Right lobe of liver (tissue), 6 donors: ENCODE measurements at regions not wholly inside any gene's neighbourhood (a gene's known extent, or its start where the extent isn't known, plus 50 kb on each side); places are given as distances from the start of the nearest gene placed in this dataset.
A peak's percentile ranks its signal among the peaks of the same experiment; 100 is the strongest.
"Not testable (repeated sequence)": the region's sequence is repeated elsewhere in the genome, so short reads cannot be mapped to it uniquely, and the experiment has no call there.

Experiments
- ATAC-seq, 4 donors: fragments of 200-7000 bp; cut with Tn5 transposase; one replicate each; pipeline ENCODE4 v1.9.1; 2020; ENCODE audit warnings: mild to moderate bottlenecking in 4 of 4, moderate library complexity in 4 of 4
- DNase-seq, 3 donors: peaks; one replicate each; pipeline ENCODE4 v3.0.0-alpha.2; 2020
- H3K27ac ChIP-seq, 3 donors: fragments of 200-600 bp; one replicate each; pipeline ENCODE4 v1.8.0; 2022
- H3K27me3 ChIP-seq, 2 donors: fragments of 200-600 bp; one replicate each; pipeline ENCODE4 v1.8.0; 2022
- H3K36me3 ChIP-seq, 4 donors: fragments of 200-600 bp; sonication (generic) in 1 of 4; one replicate each; pipeline versions ENCODE4 v1.5.1 to v1.8.0; 2017 to 2022; ENCODE audit warnings: control low read depth in 1 of 4
- H3K4me1 ChIP-seq, 4 donors: fragments of 200-600 bp; sonication (generic) in 1 of 4; one replicate each; pipeline versions ENCODE4 v1.5.1 to v1.8.0; 2017 to 2022; ENCODE audit warnings: control low read depth in 1 of 4
- H3K4me3 ChIP-seq, 3 donors: fragments of 200-600 bp; one replicate each; pipeline ENCODE4 v1.8.0; 2022
- H3K9me3 ChIP-seq, 4 donors: fragments of 200-600 bp; sonication (generic) in 1 of 4; one replicate each; pipeline versions ENCODE4 v1.5.1 to v1.8.0; 2017 to 2022; ENCODE audit warnings: control low read depth in 1 of 4
- POLR2A ChIP-seq: fragments of 450-650 bp; IDR thresholded peaks from one replicate; pipeline ENCODE4 v1.6.1; 2017; ENCODE audit warnings: antibody characterized with exemption, mild to moderate bottlenecking
- WGBS: methylation state at CpG from one replicate; pipeline ENCODE4 v1.1.6; 2018; ENCODE audit warnings: low coverage, low lambda C conversion rate; ENCODE audit not compliant: insufficient coverage; ENCODE audit errors: missing lambda C conversion rate; 5-methylcytosine and 5-hydroxymethylcytosine counted together
- intact Hi-C, 2 donors: fragments of 100-400 bp; cut with DNase I; formaldehyde crosslinking; loops; one replicate each; pipeline versions ENCODE4 v1.11.2 to v1.14.1; 2022
- TF ChIP-seq, protein P1 (sequence below), 4 donors: fragments of 200-600 bp in 3 of 4; fragments of 450-650 bp in 1 of 4; IDR thresholded peaks; one replicate each; pipeline versions ENCODE4 v1.5.1 to v1.8.0; 2016 to 2022; ENCODE audit warnings: antibody characterized with exemption in 4 of 4, mild to moderate bottlenecking in 2 of 4
- donor health status: DM: no; HTN: yes; CAD: no.
- donor health status: DM: no; HTN: no; CAD: no.
- donor health status: DM: no; HTN: no; CAD: no.
- donor health status: DM: no; HTN: yes; CAD: no.
- donor health status: DM: no; HTN: yes; CAD: no.

GRCh38 chr6:48389146-48390043 is 278.4 kb upstream of the PTCHD4 start:
- ATAC-seq (no peak), DNase-seq (no peak)
- Histone ChIP-seq H3K4me3 (no peak overlapping the region), H3K36me3 (no peaks in the 10 kb centered on the region), H3K27me3 (no peaks in the 10 kb centered on the region), H3K4me1 (no peaks in the 10 kb centered on the region), H3K9me3 (no peaks in the 10 kb centered on the region), H3K27ac (no peak overlapping the region)
- TF ChIP-seq POLR2A: no peak
- TF ChIP-seq, protein P1, sequence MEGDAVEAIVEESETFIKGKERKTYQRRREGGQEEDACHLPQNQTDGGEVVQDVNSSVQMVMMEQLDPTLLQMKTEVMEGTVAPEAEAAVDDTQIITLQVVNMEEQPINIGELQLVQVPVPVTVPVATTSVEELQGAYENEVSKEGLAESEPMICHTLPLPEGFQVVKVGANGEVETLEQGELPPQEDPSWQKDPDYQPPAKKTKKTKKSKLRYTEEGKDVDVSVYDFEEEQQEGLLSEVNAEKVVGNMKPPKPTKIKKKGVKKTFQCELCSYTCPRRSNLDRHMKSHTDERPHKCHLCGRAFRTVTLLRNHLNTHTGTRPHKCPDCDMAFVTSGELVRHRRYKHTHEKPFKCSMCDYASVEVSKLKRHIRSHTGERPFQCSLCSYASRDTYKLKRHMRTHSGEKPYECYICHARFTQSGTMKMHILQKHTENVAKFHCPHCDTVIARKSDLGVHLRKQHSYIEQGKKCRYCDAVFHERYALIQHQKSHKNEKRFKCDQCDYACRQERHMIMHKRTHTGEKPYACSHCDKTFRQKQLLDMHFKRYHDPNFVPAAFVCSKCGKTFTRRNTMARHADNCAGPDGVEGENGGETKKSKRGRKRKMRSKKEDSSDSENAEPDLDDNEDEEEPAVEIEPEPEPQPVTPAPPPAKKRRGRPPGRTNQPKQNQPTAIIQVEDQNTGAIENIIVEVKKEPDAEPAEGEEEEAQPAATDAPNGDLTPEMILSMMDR (IDR thresholded peaks at IDR 0.05): no peak
- 60% methylated on average over 2 of the region's 4 CpGs for WGBS
- intact Hi-C loops: no loop called here

- WGBS: 67% methylated on average over 1 of the region's 2 CpGs
- Histone ChIP-seq H3K27me3 (no peaks in the 10 kb centered on the region), H3K4me3 (no peak overlapping the region), H3K4me1 (no peaks in the 10 kb centered on the region), H3K36me3 (no peaks in the 10 kb centered on the region), H3K9me3 (no peaks in the 10 kb centered on the region), H3K27ac (no peak overlapping the region)
- DNase-seq (no peak), ATAC-seq (no peak)
- TF ChIP-seq POLR2A: no peak
- TF ChIP-seq, protein P1 (IDR thresholded peaks at IDR 0.05): no peak
- intact Hi-C loops: no loop called here
Measured at GRCh38 chr6:48388044-48388443, 277.0 kb upstream of the PTCHD4 start.

DNA sequence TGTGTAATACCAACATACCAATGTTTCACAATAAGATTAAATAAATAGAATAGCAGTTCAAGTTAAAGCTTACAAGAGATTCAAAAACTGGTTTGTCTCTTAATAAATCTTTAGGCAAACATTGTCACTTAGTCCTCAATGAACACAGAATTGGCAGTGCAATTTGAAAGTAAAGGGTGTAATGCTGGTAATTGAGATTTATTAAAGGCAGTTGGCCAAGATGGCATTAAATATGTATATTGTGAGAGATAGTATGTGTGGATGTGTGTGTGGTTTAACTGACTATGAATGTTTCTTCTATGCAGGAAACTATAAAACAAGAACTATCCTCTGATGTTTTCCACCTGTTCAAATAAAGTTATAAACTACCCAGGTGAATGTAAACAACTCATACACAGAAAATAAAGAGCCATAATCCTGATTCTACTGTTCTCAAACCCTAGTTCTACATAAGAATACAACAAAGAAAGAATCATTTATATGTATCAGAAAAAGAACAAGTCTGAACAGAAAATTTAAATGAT is 267.9 kb upstream of the PTCHD4 start:
- H3K9me3 ChIP-seq: no peaks in the 10 kb centered on the region
- intact Hi-C loops: no loop called here
- no peaks in the 10 kb centered on the region for H3K27me3 ChIP-seq
- TF ChIP-seq, protein P1 (IDR thresholded peaks at IDR 0.05): no peak
- TF ChIP-seq POLR2A: no peak
- no peak overlapping the region for H3K4me3 ChIP-seq
- DNase-seq (no peak), ATAC-seq (no peak)
- H3K27ac ChIP-seq: no peak overlapping the region
- H3K4me1 ChIP-seq: no peaks in the 10 kb centered on the region
- H3K36me3 ChIP-seq: no peaks in the 10 kb centered on the region

DNA sequence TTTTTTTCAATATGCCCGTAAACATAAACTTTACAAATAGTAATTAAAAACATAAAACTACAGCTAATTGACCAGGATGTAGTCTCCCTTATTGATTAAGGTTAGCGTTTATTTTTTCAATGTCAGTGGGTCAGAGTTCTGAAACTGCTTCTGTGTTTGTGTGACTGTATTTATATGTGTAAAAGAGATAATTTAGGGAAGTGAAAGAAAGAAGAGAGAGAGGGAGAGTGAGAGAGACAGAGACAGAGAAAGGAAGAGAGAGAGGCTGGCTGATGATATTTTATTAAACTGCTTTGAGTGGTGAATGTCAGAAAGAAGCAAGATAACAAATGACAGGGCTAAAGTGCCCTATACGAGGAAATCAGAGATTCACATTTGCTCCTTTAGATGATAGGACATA is 266.1 kb upstream of the PTCHD4 start:
- 26% methylated on average over 3 of the region's 3 CpGs for WGBS
- Histone ChIP-seq H3K4me1 (no peaks in the 10 kb centered on the region), H3K4me3 (no peak overlapping the region)

DNA sequence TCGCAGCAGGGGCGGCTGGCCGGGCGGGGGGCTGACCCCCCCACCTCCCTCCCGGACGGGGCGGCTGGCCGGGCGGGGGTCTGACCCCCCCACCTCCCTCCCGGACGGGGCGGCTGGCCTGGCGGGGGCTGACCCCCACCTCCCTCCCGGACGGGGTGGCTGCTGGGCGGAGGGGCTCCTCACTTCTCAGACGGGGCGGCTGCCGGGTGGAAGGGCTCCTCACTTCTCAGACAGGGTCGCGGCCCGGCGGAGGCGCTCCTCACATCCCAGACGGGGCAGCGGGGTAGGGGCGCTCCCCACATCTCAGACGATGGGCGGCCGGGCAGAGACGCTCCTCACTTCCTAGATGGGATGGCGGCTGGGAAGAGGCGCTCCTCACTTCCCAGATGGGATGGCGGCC is 260.2 kb upstream of the PTCHD4 start:
- H3K4me3 ChIP-seq, ATAC-seq, H3K9me3 ChIP-seq, intact Hi-C loops, H3K27ac ChIP-seq, H3K27me3 ChIP-seq, H3K36me3 ChIP-seq, H3K4me1 ChIP-seq: not testable (repeated sequence)
- DNase-seq: peak in 1 of 3 donors; percentile 40
- WGBS: 80% methylated on average over 1 of the region's 34 CpGs

More for the DNA sequence above, 266.1 kb upstream of the PTCHD4 start:
- TF ChIP-seq, protein P1 (IDR thresholded peaks at IDR 0.05): no peak
- no peak for TF ChIP-seq POLR2A
- ATAC-seq (no peak), DNase-seq (no peak)
- intact Hi-C loops: no loop called here
- no peaks in the 10 kb centered on the region for H3K27me3 ChIP-seq
- no peaks in the 10 kb centered on the region for H3K9me3 ChIP-seq
- H3K27ac ChIP-seq: no peak overlapping the region
- H3K36me3 ChIP-seq: no peaks in the 10 kb centered on the region
